HG02943 (cell line): ENCODE measurements at regions not wholly inside any gene's neighbourhood (a gene's known extent, or its start where the extent isn't known, plus 50 kb on each side); places are given as distances from the start of the nearest gene placed in this dataset.
"Not testable (repeated sequence)": the region's sequence is repeated elsewhere in the genome, so short reads cannot be mapped to it uniquely, and the experiment has no call there.

Experiments used
- ATAC-seq: cut with Tn5 transposase; IDR thresholded peaks from one replicate; pipeline ENCODE4 v1.9.1; 2021; ENCODE audit warnings: mild to moderate bottlenecking, low read depth, moderate library complexity; ENCODE audit not compliant: unreplicated experiment

DNA sequence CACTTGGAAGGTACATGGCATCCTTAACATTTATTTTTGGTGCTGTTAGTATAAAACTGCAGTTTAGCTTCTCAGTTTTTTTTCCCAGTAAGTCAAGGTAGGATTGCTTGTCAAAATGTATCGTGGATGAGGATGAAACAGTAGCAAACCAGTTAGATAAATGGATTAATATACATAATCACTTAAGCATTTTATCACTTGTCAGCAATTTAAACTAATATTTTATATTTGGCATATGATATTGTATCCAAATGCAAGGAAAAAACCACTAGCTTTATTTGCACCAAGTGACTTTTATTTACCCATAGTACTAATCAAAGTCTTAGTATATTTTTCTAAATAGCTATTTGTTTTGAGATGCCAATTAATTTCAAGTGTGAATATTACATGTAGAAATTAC, 137.7 kb upstream of the XIRP2 start:
- ATAC-seq, result no peak

DNA sequence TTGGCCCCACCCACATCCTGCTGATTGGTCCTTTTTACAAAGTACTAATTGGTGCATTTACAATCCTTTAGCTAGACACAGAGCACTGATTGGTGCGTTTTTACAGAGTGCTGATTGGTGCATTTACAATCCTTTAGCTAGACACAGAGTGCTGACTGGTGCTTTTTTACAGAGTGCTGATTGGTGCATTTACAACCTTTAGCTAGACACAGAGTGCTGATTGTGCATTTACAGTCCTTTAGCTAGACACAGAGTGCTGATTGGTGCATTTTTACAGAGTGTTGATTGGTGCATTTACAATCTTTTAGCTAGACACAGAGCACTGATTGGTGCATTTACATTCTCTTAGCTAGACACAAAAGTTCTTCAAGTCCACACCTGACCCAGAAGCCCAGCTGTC, 144.2 kb upstream of the XIRP2 start:
- not testable (repeated sequence) for ATAC-seq

DNA sequence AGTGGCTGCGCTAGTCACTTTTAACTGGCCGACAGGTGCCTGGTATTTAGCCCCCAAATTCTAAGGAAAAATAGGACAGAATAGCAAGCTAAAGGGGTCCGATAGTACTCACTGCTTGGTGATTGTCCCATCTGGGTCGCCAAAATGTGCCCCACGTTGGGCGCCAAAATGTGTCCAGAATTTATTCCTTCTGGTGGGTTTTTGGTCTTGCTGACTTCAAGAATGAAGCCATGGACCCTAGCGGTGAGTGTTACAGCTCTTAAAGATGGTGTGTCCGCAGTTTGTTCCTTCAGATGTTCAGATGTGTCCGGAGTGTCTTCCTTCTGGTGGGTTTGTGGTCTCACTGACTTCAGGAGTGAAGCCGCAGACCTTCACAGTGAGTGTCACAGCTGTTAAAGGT, 144.8 kb upstream of the XIRP2 start:
- not testable (repeated sequence) for ATAC-seq

DNA sequence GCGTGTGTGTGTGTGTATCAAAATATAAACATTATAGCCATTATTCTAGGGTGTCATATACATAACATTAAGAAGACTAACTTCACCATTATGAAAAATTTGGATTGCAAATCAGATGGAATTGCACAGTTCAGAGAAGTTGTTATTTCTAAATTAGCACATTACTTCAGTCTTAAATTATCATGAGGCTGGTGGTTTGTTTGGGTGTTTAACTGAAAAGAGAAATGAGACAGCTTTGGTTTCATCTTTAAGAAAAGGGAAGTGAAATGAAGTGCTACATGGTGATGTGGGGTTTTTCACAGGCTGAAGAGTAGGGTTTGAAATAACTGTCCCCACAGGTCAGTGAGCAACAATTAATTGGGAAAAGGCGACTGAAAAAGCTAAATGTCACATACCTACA, 161.2 kb upstream of the XIRP2 start:
- ATAC-seq, result peak; percentile 90

DNA sequence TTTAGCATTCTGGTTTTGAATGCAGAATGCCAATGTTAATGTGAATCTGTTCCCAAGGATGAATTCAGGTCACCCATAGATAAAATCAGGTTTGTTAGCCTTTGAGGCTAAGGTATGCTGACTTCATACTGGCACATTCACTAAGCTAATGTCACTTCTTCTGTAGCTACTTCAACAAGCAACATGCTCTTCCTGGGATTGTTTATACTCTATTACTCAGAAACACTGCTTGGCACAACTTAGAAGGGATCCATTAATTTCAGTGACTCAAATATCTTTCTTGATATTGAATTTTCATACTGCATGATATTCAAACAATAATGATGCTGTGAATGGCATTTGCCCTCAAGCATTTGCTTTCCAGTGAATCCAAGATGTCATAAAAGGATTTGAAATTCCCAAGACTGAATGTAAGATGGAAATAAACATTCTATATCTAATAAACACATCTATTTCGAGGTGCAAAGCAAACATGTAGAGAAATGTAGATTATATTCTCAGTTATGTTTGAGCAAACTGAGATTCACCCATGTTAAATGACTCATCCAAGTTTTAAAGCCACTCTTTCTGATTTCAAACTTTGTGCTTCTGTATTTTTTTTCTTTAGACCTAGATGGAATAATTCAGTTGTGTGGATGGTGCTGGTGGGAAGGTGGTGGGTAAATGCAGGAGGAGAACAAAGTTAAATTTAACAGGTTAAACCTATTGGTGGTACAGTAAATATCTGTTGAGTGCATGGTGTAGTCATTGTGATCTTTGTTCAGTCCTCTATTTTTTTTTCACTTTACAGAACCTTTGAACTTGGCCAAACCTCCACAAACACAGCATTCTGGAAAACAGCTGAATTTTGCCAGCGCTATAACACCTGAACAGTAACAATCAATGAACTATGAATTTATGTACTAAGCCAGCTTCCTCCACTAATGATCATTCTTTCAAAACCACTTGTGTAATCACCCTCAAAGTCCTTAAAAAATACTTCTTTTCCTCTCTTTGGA, 162.1 kb upstream of the XIRP2 start:
- ATAC-seq, result peak; percentile 12

DNA sequence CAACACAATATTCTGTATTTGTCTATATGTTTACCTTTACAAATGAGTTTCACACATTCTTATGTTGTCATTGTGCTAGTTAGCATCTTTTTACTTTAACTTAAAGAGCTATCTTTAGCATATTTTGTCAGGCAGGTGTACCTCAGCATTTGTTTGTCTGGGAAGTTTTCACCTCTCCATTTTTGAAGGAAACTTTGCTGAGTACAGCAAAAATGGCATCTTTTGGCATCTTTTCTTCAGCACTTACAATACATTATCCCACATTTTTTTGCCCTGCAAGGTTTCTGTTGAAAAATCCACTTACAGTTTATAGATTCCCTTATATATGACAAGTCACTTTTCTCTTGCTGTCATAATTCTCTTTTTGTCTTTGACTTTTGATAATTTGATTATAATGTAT, 171.3 kb upstream of the XIRP2 start:
- no peak for ATAC-seq

DNA sequence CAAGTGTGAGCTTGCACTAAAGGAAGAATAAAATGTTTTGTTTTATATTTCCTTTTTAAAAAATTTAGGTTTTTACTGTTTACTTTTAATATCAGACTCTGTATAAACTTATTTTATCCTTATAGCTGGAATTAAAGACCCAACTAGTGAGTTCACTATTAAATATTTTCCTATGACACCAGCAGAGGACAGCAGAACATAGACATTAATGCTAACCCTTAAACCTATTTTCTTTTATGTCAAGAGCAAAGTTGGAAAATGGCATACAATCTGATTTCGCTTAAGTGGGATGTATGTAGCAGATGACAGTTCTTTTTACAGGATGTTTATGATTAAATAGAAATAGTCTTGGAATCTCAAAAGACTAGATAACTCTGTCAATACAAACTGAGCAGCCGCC, 188.2 kb upstream of the XIRP2 start:
- no peak for ATAC-seq

DNA sequence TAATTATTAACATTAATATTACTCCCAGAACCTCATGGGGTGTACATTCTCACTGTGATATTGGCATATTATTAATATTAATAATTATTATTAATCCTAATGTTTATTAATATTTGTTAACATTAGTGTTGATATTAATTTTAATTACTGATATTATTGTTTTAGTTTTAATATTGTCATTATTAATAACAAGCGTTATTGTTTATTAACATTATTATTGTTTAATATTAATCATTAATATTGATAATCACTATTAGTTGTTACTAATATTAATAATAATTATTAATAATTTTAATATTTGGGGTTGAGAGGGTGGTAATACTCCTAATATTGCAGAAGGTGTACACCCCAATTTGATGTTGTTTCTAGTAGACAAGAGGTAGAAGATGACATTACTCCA, 193.1 kb upstream of the XIRP2 start:
- ATAC-seq, result no peak

DNA sequence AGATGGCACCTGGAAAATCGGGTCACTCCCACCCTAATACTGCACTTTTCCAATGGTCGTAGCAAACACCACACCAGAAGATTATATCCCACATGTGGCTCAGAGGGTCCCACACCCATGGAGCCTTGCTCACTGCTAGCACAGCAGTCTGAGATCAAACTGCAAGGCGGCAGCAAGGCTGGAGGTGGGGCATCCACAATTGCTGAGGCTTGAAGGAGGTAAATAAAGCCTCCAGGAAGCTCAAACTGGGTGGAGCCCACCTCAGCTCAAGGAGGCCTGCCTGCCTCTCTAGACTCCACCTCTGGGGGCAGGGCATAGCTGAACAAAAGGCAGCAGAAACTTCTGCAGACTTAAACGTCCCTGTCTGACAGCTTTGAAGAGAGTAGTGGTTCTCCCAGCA, 192.0 kb upstream of the SCN7A start:
- ATAC-seq, result not testable (repeated sequence)

DNA sequence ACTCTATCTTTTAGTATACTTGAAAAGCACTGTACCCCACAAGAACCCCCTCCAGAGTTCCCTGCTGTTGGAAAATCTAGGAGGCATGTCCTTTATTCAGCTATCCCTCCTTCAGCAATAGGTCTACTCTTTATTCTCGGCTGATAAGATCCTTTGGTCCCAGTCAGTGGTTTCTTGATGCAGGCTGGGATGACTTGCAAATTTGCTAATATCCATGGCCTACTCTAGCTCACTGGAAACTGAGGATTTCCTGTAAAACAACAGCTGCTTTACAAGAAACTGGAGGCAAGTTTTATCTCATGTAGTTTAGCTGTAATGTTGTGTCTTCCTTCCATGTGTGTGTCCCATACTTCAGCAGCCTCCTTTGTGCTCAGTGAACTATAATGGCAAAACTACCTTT, 183.9 kb upstream of the SCN7A start:
- ATAC-seq, result no peak

DNA sequence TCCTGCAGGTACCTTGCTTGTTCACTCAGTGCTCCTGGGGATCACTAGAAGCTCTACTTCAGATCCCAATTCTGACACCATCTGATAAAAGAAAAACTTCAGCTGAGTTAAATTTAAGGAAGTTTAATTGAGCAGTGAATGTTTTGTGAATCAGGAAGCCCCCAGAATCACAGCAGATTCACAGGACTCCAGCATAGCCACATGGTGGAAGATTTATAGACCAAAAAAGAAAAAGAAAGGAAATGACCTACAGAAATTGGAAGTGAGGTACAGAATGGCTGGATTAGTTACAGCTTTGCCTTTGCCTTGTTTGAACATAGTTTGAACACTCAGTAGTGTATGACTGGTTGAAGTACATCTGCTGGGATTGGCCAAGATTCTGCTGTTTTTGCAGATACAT, 182.7 kb upstream of the SCN7A start:
- ATAC-seq, result no peak

DNA sequence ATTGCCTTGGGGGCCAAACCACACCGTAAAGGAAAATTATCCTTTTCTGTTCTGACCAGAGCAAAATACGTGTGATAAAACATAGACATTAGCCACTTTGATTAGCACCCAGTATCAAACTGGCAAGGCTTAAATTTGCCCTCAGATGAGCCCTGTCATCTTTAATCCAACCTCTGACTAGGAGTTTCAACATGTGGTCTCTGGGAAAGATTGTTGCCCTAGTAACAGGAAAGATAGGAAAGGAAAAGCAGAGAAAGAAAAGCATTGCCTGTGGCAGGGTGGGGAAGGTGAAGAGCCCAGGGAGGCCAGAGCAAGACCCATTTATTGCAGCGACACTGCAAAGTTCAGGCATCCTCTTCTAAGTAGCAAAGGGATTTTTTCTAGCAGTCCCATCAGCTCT, 181.5 kb upstream of the SCN7A start:
- no peak for ATAC-seq

DNA sequence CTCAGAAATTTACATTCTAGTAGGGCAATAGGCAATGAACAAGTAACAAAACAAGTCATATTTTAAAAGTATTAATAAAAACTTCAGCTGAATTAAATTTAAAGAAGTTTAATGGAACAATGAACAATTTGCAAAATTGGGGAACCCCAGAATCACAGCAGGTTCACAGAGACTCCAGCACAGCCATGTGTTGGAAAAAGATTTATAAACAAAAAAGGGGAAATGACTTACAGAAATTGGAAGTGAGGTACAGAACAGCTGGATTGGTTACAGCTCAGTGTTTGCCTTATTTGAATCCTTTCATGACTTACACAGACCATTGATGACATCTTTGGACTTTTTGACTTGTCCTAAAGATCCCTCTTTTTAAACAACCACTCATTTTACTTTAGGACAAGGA, 179.9 kb upstream of the SCN7A start:
- ATAC-seq, result no peak

DNA sequence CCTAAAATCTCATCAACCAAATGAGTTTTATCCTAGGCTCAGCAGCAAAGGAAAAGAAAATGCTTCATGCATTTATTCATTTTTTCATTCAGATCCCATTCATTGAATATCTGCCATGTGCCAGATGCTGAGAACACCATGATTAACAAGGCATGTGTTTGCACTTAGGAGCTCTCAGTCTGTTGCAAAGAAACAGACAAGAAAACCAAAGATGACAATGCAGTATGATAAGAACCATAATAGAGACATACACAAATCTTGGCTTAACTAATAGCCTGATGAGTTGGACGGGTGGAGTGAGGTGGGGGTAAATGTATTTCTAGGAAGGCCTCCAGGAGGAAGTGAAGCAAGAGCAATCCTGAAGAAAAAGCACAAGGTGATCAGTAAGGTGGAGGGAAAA, 177.8 kb upstream of the SCN7A start:
- ATAC-seq, result no peak

DNA sequence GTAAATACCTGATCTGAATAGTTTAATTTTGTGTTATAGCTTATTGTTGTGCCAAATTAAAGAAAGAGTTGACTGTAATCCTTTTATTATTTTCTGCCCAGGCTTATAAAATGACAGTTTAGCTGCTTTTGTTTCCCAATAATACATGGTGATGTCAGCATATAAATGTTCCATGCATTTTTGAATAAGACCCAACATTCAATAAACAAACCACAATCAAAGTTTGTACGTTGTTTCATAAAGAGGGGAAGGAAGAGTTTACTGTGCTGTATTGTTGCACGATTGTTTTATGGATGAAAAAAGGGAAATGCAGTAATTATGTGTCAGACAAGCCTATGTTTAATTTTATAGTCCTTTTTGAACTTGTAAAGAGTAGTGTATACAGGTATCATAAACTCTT, 177.2 kb upstream of the SCN7A start:
- ATAC-seq, result no peak

DNA sequence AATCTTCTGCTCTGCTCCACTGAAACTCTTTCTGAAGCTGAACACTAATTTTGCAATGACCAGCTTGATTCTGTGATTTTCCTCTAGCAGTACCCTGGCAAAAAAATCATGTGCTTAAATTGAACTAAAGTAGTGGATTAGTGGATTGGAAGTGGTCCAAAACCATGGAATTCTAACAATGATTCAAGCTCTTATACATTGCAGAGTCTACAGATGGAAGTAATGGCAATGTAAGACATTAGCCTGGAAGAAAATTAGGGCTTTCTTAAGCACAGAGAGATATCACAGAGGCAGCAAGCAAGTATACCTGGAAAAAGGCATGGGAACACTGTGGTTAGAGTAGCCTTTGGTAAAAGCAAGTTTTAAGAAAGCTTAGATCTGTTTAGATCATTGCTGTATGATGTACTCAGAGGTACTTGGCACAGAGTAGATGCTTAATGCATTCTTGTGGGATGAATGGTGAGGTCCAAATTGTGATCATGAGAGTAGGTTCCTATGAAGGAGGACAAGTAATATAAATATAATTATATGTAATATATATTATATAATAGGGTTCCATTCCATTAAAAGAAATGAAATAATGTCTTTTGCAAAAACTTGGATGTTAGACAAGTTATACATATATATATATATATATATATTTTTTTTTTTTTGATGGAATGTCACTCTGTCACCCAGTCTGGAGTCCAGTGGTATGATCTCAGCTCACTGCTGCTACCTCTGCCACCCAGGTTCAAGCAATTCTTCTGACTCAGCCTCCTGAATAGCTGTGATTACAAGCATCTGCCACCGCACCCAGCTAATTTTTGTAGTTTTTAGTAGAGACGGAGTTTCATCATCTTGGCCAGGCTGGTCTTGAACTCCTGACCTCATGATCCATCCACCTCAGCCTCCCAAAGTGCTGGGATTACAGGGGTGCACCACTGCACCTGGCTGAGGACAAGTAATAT, 172.2 kb upstream of the SCN7A start:
- ATAC-seq, result no peak

DNA sequence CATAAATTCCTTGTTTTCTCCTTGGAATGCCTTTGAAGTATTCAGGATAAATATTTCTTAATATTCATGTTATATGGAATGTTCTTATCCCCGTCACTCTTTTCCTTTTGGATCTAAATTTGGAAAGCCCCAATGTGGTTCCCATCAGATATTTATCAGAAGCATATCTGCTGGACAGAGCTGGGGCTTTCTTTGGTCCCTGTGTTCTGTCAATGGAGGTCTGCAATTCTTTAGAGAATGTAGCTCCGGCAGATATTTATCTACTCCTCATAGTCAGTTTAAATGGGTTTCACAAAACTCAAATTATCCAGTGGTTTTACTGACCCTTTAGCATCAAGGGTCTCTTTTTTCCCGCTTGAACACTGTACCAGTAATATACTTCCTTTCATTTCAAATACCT, 167.8 kb upstream of the SCN7A start:
- ATAC-seq, result no peak

DNA sequence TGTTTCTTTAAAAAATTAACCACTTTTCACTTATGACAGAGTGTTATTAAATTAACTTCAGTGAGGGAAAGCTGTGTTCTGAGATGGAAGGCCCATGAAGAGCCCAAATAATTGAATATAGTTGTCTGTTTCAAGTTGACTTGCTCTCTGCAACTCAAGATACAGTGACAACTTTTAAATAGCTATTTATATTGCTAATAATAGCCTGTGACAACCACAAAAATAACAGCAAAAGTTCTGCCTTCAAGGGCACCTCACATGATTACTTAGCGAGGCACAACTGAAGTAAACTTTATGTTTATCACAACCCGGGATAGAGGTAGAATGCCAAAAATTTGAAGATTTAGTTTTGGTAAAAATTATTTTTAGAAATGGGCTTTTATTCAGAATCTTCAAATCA, 167.3 kb upstream of the SCN7A start:
- no peak for ATAC-seq

DNA sequence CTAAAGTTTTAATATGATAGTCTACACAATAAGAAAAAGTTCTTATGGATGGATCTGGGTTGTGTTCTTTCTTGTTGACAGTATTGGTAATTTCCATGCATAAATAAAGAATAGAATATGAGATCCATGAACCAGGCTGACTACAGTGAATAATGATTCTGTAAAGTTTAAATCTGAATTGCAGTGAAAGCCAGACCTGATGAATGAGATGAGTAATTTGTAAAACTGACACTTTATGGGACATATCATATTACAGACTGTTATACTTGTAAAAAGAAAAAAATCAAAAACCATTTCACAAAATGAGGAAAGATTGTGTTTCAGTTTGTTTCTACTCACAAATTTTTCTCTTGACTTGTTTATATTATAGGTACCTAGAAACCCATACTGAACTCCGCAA, 164.9 kb upstream of the SCN7A start:
- no peak for ATAC-seq

DNA sequence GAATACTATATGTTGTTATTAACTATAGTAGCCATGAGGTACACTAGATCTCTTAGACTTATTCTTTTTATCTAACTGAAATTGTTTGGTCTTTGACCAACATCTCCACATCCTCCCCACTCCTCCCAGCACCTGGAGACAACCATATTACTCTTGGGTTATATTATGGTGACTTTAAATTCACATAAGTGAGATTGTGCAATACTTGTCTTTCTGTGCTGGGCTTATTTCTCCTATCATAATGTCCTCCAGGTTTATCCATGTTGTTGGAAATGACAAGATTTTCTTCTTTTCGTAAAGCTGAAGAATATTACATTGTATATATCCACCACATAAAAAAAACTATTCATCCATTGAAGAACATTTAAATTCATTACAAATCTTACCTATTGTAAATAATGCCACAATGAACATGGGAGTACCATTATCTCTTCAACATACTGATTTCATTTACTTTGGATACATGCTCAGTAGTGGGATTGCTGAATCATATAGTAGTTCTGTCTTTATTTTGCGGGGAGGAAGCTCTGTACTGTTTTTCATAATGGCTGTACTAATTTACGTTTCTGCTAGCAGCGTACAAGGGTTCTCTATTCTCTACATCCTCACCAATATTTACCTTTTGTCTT, 159.2 kb upstream of the SCN7A start:
- no peak for ATAC-seq

DNA sequence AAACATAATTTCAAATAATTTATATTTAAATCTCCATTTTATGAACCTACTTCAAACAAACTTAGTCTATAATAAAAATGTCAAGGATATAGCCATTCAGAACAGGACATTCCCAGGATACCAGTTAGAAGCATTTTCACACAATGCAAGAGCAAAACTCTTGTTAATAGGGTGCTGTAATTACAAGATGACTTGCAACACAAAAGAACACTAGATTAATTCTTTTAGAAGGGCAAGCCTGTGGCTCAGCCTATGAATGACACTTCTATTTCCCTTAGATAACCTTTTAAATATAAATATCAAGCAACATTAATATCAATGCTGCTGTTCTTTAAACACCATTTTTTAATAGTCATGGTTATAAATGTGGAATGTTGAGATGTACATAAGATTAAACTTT, 157.9 kb upstream of the SCN7A start:
- no peak for ATAC-seq
